SK-N-SH (cell line): ENCODE measurements at regions not wholly inside any gene's neighbourhood (a gene's known extent, or its start where the extent isn't known, plus 50 kb on each side); places are given as distances from the start of the nearest gene placed in this dataset.

Experiments
- CTCF ChIA-PET: fragments of 300-600, 350-600 bp; formaldehyde crosslinking; extraction: SDS; loops from one replicate; lab custom pipeline; 2021; lab: Yijun Ruan, JAX
- POLR2A ChIA-PET: fragments of 350-600 bp; sonication (Branson Sonifier 250); formaldehyde crosslinking; extraction: SDS; loops from one replicate; lab custom pipeline; 2020; ENCODE audit warnings: antibody characterized with exemption, inconsistent platforms; lab: Yijun Ruan, JAX
- DNase-seq: peaks from one replicate; pipeline ENCODE4 v3.0.0; 2012
- H2AFZ ChIP-seq: fragments of 200-600 bp; sonication (generic); 2 replicates; pipeline ENCODE4 v1.8.1; 2016; ENCODE audit warnings: antibody characterized with exemption, mild to moderate bottlenecking, low read depth
- H3F3A ChIP-seq: fragments of 200-600 bp; sonication (generic); replicated peaks from 2 replicates; pipeline ENCODE3; 2016; ENCODE audit warnings: antibody characterized with exemption, mild to moderate bottlenecking; ENCODE audit not compliant: insufficient read depth
- H3K27ac ChIP-seq, 2 experiments: fragments of 200-500 bp in 1 of 2; fragments of 200-600 bp in 1 of 2; sonication (Bioruptor generic) in 1 of 2; sonication (generic), shearing (Covaris generic) in 1 of 2; 2 replicates each; pipeline versions ENCODE4 v1.5.1 to v1.6.1; 2014 to 2016; ENCODE audit warnings: low read depth in 2 of 2, inconsistent platforms in 1 of 2, low read length in 1 of 2, mild to moderate bottlenecking in 1 of 2, mixed read lengths in 1 of 2
- H3K27me3 ChIP-seq: fragments of 200-600 bp; sonication (generic), shearing (Covaris generic); 2 replicates; pipeline ENCODE4 v1.6.1; 2016; ENCODE audit warnings: mixed run types; ENCODE audit not compliant: insufficient read depth
- H3K36me3 ChIP-seq, 2 experiments: fragments of 200-500 bp in 1 of 2; fragments of 200-600 bp in 1 of 2; sonication (Bioruptor generic) in 1 of 2; sonication (generic) in 1 of 2; replicated peaks in 1 of 2; 2 replicates each; pipeline versions ENCODE3 to v1.5.1; 2014 to 2016; ENCODE audit warnings: low read length in 1 of 2, mild to moderate bottlenecking in 1 of 2; ENCODE audit not compliant: insufficient read depth in 2 of 2, control insufficient read depth in 1 of 2
- H3K4me1 ChIP-seq, 2 experiments: fragments of 200-500 bp in 1 of 2; fragments of 200-600 bp in 1 of 2; sonication (Bioruptor generic) in 1 of 2; sonication (generic), shearing (Covaris generic) in 1 of 2; 2 replicates each; pipeline versions ENCODE4 v1.5.1 to v1.6.1; 2014 to 2016; ENCODE audit warnings: low read depth in 1 of 2, low read length in 1 of 2, mixed run types in 1 of 2; ENCODE audit not compliant: insufficient read depth in 2 of 2, control insufficient read depth in 1 of 2
- H3K4me2 ChIP-seq: fragments of 200-600 bp; sonication (generic), shearing (Covaris generic); 2 replicates; pipeline ENCODE4 v1.6.1; 2017; ENCODE audit warnings: mixed run types
- H3K4me3 ChIP-seq, 2 experiments: fragments of 200-500 bp in 1 of 2; fragments of 200-600 bp in 1 of 2; sonication (Bioruptor generic) in 1 of 2; sonication (generic), shearing (Covaris generic) in 1 of 2; 2 replicates each; pipeline versions ENCODE4 v1.5.1 to v1.8.1; 2014 to 2016; ENCODE audit warnings: low read depth in 2 of 2, inconsistent platforms in 1 of 2, low read length in 1 of 2, mild to moderate bottlenecking in 1 of 2, mixed read lengths in 1 of 2, moderate library complexity in 1 of 2
- H3K79me2 ChIP-seq: fragments of 200-600 bp; sonication (generic); 2 replicates; pipeline ENCODE4 v1.8.1; 2017; ENCODE audit warnings: mild to moderate bottlenecking; ENCODE audit not compliant: insufficient read depth
- H3K9ac ChIP-seq: fragments of 200-600 bp; sonication (generic); 2 replicates; pipeline ENCODE4 v1.6.1; 2017; ENCODE audit warnings: mixed run types
- H3K9me2 ChIP-seq: fragments of 200-600 bp; sonication (generic); 2 replicates; pipeline ENCODE4 v1.6.1; 2017; ENCODE audit warnings: mixed run types
- H3K9me3 ChIP-seq: fragments of 200-600 bp; sonication (generic); 2 replicates; pipeline ENCODE4 v1.6.1; 2017; ENCODE audit warnings: mixed run types, mild to moderate bottlenecking, moderate library complexity
- H4K20me1 ChIP-seq: fragments of 200-600 bp; sonication (generic); 2 replicates; pipeline ENCODE4 v1.6.1; 2017; ENCODE audit warnings: mild to moderate bottlenecking, mixed run types; ENCODE audit not compliant: insufficient read depth
- CHD2 ChIP-seq: fragments of 150-350 bp; IDR thresholded peaks from 2 replicates; pipeline ENCODE4 v1.6.1; 2018; ENCODE audit warnings: low read length; ENCODE audit not compliant: partially characterized antibody
- ELF1 ChIP-seq: IDR thresholded peaks from 2 replicates; pipeline ENCODE4 v1.4.0; 2012
- FOSL2 ChIP-seq: IDR thresholded peaks from 2 replicates; pipeline ENCODE4 v1.4.0; 2012; ENCODE audit warnings: low read depth, mild to moderate bottlenecking, moderate library complexity, borderline replicate concordance
- GABPA ChIP-seq: IDR thresholded peaks from 2 replicates; pipeline ENCODE4 v1.4.0; 2012; ENCODE audit warnings: low read depth, mild to moderate bottlenecking
- MEF2A ChIP-seq: IDR thresholded peaks from 2 replicates; pipeline ENCODE4 v1.4.0; 2012; ENCODE audit warnings: low read depth, borderline replicate concordance
- MXI1 ChIP-seq: IDR thresholded peaks from 2 replicates; pipeline ENCODE4 v1.6.1; 2012; ENCODE audit warnings: mild to moderate bottlenecking, low read depth, low read length, improper control_type of control experiment
- NFIC ChIP-seq: IDR thresholded peaks from 2 replicates; pipeline ENCODE4 v1.4.0; 2012; ENCODE audit warnings: borderline replicate concordance
- NRF1 ChIP-seq: IDR thresholded peaks from 2 replicates; pipeline ENCODE4 v1.6.1; 2012; ENCODE audit warnings: low read depth, mild to moderate bottlenecking, low read length
- PBX3 ChIP-seq: IDR thresholded peaks from 2 replicates; pipeline ENCODE4; 2012
- RAD21 ChIP-seq: IDR thresholded peaks from 2 replicates; pipeline ENCODE4 v1.6.1; 2012; ENCODE audit warnings: mild to moderate bottlenecking, low read length
- RCOR1 ChIP-seq: fragments of 150-350 bp; IDR thresholded peaks from 2 replicates; pipeline ENCODE4 v1.6.1; 2017; ENCODE audit warnings: antibody characterized with exemption, low read length
- RFX5 ChIP-seq: IDR thresholded peaks from 2 replicates; pipeline ENCODE4 v1.6.1; 2012; ENCODE audit warnings: mild to moderate bottlenecking, improper control_type of control experiment, low read length
- RXRA ChIP-seq: IDR thresholded peaks from 2 replicates; pipeline ENCODE4 v1.4.0; 2012; ENCODE audit warnings: low read depth, mild to moderate bottlenecking, borderline replicate concordance
- SIN3A ChIP-seq: IDR thresholded peaks from 2 replicates; pipeline ENCODE4 v1.6.1; 2012; ENCODE audit warnings: low read depth, mild to moderate bottlenecking, low read length, moderate library complexity, borderline replicate concordance
- USF1 ChIP-seq: IDR thresholded peaks from 2 replicates; pipeline ENCODE4 v1.4.0; 2012; ENCODE audit warnings: low read depth, borderline replicate concordance
- USF2 ChIP-seq: fragments of 150-350 bp; IDR thresholded peaks from 2 replicates; pipeline ENCODE4 v1.6.1; 2017; ENCODE audit warnings: antibody characterized with exemption, low read length, low read depth, borderline replicate concordance
- YY1 ChIP-seq: IDR thresholded peaks from 2 replicates; pipeline ENCODE4 v1.4.0; 2012; ENCODE audit warnings: low read depth, mild to moderate bottlenecking
- ZBTB33 ChIP-seq: IDR thresholded peaks from 2 replicates; pipeline ENCODE4 v1.4.0; 2012; ENCODE audit warnings: low read depth, borderline replicate concordance
- WGBS: methylation state at CpG from one replicate; pipeline ENCODE4 v1.1.6; 2017; ENCODE audit warnings: low lambda C conversion rate; 5-methylcytosine and 5-hydroxymethylcytosine counted together

- TF ChIP-seq RCOR1 (no peak), ELF1 (no peak), USF1 (no peak), NFIC (no peak)
These were observed 113.4 kb downstream of the CAPZA3 start (continued) for GRCh38 chr12:18851271-18851670.

- no peaks in the 10 kb centered on the region for H3K9me3 ChIP-seq
- H3K4me1 ChIP-seq = no peaks in the 10 kb centered on the region
- no peak overlapping the region for H2AFZ ChIP-seq
- no peaks in the 10 kb centered on the region for H4K20me1 ChIP-seq
- H3K4me3 ChIP-seq = no peak overlapping the region
- no peak overlapping the region for H3K9ac ChIP-seq
- no peaks in the 10 kb centered on the region for H3K36me3 ChIP-seq
- POLR2A ChIA-PET = no interaction called here
- no peak overlapping the region for H3K4me2 ChIP-seq
- no peak overlapping the region for H3K27ac ChIP-seq
- H3K9me2 ChIP-seq = no peaks in the 10 kb centered on the region
- no peak for DNase-seq
- TF ChIP-seq RCOR1 = no peak
- no peak for TF ChIP-seq NRF1
- TF ChIP-seq ZBTB33 = no peak
- TF ChIP-seq ELF1 = no peak
- WGBS = 76% methylated on average over 6 of the region's 6 CpGs
- no peaks in the 10 kb centered on the region for H3K27me3 ChIP-seq
- no peaks in the 10 kb centered on the region for H3K79me2 ChIP-seq
- no peaks in the 10 kb centered on the region for H3F3A ChIP-seq
- CTCF ChIA-PET = no interaction called here
These were observed 115.8 kb downstream of the CAPZA3 start for GRCh38 chr12:18853570-18854366.

- no peak overlapping the region for H3K4me3 ChIP-seq
- H3K79me2 ChIP-seq = no peaks in the 10 kb centered on the region
- H3F3A ChIP-seq = no peaks in the 10 kb centered on the region
- H3K27me3 ChIP-seq = no peaks in the 10 kb centered on the region
- ChIA-PET POLR2A (no interaction called here), CTCF (no interaction called here)
- no peaks in the 10 kb centered on the region for H3K36me3 ChIP-seq
- no peaks in the 10 kb centered on the region for H3K4me1 ChIP-seq
- no peak for DNase-seq
- no peaks in the 10 kb centered on the region for H3K9me2 ChIP-seq
- no peak overlapping the region for H3K9ac ChIP-seq
- H3K9me3 ChIP-seq = peaks cover 4% of the 10 kb centered on the region; the same call in 1 of the 2 replicates
- H2AFZ ChIP-seq = no peak overlapping the region
- no peaks in the 10 kb centered on the region for H4K20me1 ChIP-seq
- no peak overlapping the region for H3K4me2 ChIP-seq
- no peak for TF ChIP-seq RXRA
- TF ChIP-seq USF1 = no peak
- TF ChIP-seq NRF1 = no peak
- TF ChIP-seq MXI1 = no peak
- TF ChIP-seq FOSL2 = no peak
- no peak for TF ChIP-seq RCOR1
- no peak for TF ChIP-seq SIN3A
- no peak for TF ChIP-seq GABPA
- no peak for TF ChIP-seq RAD21
- TF ChIP-seq PBX3 = no peak
- no peak for TF ChIP-seq USF2
- TF ChIP-seq RFX5 = no peak
- TF ChIP-seq CHD2 = no peak
- TF ChIP-seq YY1 = no peak
- TF ChIP-seq MEF2A = no peak
- TF ChIP-seq, all 33 proteins: peak for 0
- no peak overlapping the region for H3K27ac ChIP-seq
These were observed 119.7 kb downstream of the CAPZA3 start for GRCh38 chr12:18857656-18858055.
